ENCODE measurements at regions not wholly inside any gene's neighbourhood (a gene's known extent, or its start where the extent isn't known, plus 50 kb on each side); places are given as distances from the start of the nearest gene placed in this dataset.

- ATAC-seq (no peak), DNase-seq (ENCODE audit: low read depth, low spot score) (no peak)
- no peaks in the 10 kb centered on the region for H3K27me3 ChIP-seq (ENCODE audit: control insufficient read depth, insufficient read depth, low read length)
- ChIA-PET CTCF (no interaction called here), POLR2A (no interaction called here)
- TF ChIP-seq CTCF (IDR thresholded peaks at IDR 0.05): no peak
- no peak for TF ChIP-seq POLR2AphosphoS5 (IDR thresholded peaks at IDR 0.05; ENCODE audit: low read depth, low read length)
- TF ChIP-seq SIN3A (IDR thresholded peaks at IDR 0.05; ENCODE audit: borderline replicate concordance, insufficient read depth, low read depth, low read length): no peak
- TF ChIP-seq, protein P1, sequence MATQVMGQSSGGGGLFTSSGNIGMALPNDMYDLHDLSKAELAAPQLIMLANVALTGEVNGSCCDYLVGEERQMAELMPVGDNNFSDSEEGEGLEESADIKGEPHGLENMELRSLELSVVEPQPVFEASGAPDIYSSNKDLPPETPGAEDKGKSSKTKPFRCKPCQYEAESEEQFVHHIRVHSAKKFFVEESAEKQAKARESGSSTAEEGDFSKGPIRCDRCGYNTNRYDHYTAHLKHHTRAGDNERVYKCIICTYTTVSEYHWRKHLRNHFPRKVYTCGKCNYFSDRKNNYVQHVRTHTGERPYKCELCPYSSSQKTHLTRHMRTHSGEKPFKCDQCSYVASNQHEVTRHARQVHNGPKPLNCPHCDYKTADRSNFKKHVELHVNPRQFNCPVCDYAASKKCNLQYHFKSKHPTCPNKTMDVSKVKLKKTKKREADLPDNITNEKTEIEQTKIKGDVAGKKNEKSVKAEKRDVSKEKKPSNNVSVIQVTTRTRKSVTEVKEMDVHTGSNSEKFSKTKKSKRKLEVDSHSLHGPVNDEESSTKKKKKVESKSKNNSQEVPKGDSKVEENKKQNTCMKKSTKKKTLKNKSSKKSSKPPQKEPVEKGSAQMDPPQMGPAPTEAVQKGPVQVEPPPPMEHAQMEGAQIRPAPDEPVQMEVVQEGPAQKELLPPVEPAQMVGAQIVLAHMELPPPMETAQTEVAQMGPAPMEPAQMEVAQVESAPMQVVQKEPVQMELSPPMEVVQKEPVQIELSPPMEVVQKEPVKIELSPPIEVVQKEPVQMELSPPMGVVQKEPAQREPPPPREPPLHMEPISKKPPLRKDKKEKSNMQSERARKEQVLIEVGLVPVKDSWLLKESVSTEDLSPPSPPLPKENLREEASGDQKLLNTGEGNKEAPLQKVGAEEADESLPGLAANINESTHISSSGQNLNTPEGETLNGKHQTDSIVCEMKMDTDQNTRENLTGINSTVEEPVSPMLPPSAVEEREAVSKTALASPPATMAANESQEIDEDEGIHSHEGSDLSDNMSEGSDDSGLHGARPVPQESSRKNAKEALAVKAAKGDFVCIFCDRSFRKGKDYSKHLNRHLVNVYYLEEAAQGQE (IDR thresholded peaks at IDR 0.05; ENCODE audit: insufficient read depth in 1 of 2, low read depth in 2 of 2, low read length in 1 of 2): no peak
- no peak for TF ChIP-seq TCF7L2 (IDR thresholded peaks at IDR 0.05; ENCODE audit: low read depth, low read length)
- no peaks in the 10 kb centered on the region for H3K36me3 ChIP-seq (ENCODE audit: control insufficient read depth, insufficient read depth, low read length)
- no peak overlapping the region for H3K27ac ChIP-seq (ENCODE audit: low read length)
- in situ Hi-C loops (cut with HindIII; ENCODE audit: low pct_unique_long_range_greater_than_20kb, low sequenced_read_pairs): no loop called here
- no TSS peak for BruUV-seq (replicated peaks)
- H3K4me1 ChIP-seq (ENCODE audit: control insufficient read depth, insufficient read depth, low read length): no peaks in the 10 kb centered on the region
- intact Hi-C loops (cut with micrococcal nuclease; ENCODE audit: unreplicated experiment): no loop called here
- no peaks in the 10 kb centered on the region for H3K9me3 ChIP-seq (ENCODE audit: control insufficient read depth, insufficient read depth, low read depth, low read length)
- no peak overlapping the region for H3K4me3 ChIP-seq (ENCODE audit: low read depth in 2 of 2, low read length in 2 of 2)
Observed at GRCh38 chr7:15829691-15830090, 143.2 kb upstream of the MEOX2 start.

GRCh38 chr7:15828881-15829280, 142.4 kb upstream of the MEOX2 start:
- BruUV-seq (replicated peaks): no TSS peak
- no peak for DNase-seq (ENCODE audit: low read depth, low spot score)
- Histone ChIP-seq H3K4me3 (ENCODE audit: low read depth in 2 of 2, low read length in 2 of 2) (no peak overlapping the region), H3K27me3 (ENCODE audit: control insufficient read depth, insufficient read depth, low read length) (no peaks in the 10 kb centered on the region), H3K9me3 (ENCODE audit: control insufficient read depth, insufficient read depth, low read depth, low read length) (no peaks in the 10 kb centered on the region), H3K36me3 (ENCODE audit: control insufficient read depth, insufficient read depth, low read length) (no peaks in the 10 kb centered on the region), H3K4me1 (ENCODE audit: control insufficient read depth, insufficient read depth, low read length) (no peaks in the 10 kb centered on the region), H3K27ac (ENCODE audit: low read length) (no peak overlapping the region)
- intact Hi-C loops (cut with micrococcal nuclease; ENCODE audit: unreplicated experiment) (no loop called here), in situ Hi-C loops (cut with HindIII; ENCODE audit: low pct_unique_long_range_greater_than_20kb, low sequenced_read_pairs) (no loop called here)
- TF ChIP-seq TCF7L2 (IDR thresholded peaks at IDR 0.05; ENCODE audit: low read depth, low read length): no peak
- TF ChIP-seq, protein P1 (IDR thresholded peaks at IDR 0.05; ENCODE audit: insufficient read depth in 1 of 2, low read depth in 2 of 2, low read length in 1 of 2): no peak
- no peak for TF ChIP-seq SIN3A (IDR thresholded peaks at IDR 0.05; ENCODE audit: borderline replicate concordance, insufficient read depth, low read depth, low read length)
- TF ChIP-seq POLR2AphosphoS5 (IDR thresholded peaks at IDR 0.05; ENCODE audit: low read depth, low read length): no peak
- no peak for TF ChIP-seq CTCF (IDR thresholded peaks at IDR 0.05)
- CTCF ChIA-PET: no interaction called here
- no peak for ATAC-seq
- POLR2A ChIA-PET: no interaction called here

All from Panc1 (cell line).